DMS114 treated with DMSO at 0.1 percent for 48 hours (cell line): ENCODE measurements at regions not wholly inside any gene's neighbourhood (a gene's known extent, or its start where the extent isn't known, plus 50 kb on each side); places are given as distances from the start of the nearest gene placed in this dataset.

Experiments used
- DNase-seq: peaks from one replicate; lab custom pipeline; 2025; ENCODE audit not compliant: unreplicated experiment; lab: John Stamatoyannopoulos, UW

GRCh38 chr5:15266229-15266628 is 233.8 kb upstream of the FBXL7 start:
- no peak for DNase-seq

- no peak for DNase-seq
Observed at GRCh38 chr5:15263942-15264341, 236.0 kb upstream of the FBXL7 start.

GRCh38 chr5:15263406-15263805 is 236.6 kb upstream of the FBXL7 start:
- no peak for DNase-seq

- DNase-seq = no peak
Observed at GRCh38 chr5:15261269-15261995, 238.5 kb upstream of the FBXL7 start.

- DNase-seq = no peak
Observed at GRCh38 chr5:15260356-15261268, 239.4 kb upstream of the FBXL7 start.

- DNase-seq = no peak
Observed at GRCh38 chr5:15256485-15256884, 243.5 kb upstream of the FBXL7 start.

- DNase-seq = no peak
Observed at GRCh38 chr5:15255576-15255975, 244.4 kb upstream of the FBXL7 start.

- DNase-seq = no peak
Observed at GRCh38 chr5:15254607-15255006, 245.4 kb upstream of the FBXL7 start.

- no peak for DNase-seq
Observed at GRCh38 chr5:15252331-15252730, 247.6 kb upstream of the FBXL7 start.

GRCh38 chr5:15249152-15249551 is 250.8 kb upstream of the FBXL7 start:
- no peak for DNase-seq

GRCh38 chr5:15248731-15249130 is 251.2 kb upstream of the FBXL7 start:
- DNase-seq = no peak

- DNase-seq = no peak
Observed at GRCh38 chr5:15245913-15246312, 254.1 kb upstream of the FBXL7 start.

- DNase-seq = no peak
Observed at GRCh38 chr5:15243301-15244020, 256.5 kb upstream of the FBXL7 start.

- DNase-seq = no peak
Observed at GRCh38 chr5:15241216-15241821, 258.7 kb upstream of the FBXL7 start.

- DNase-seq = no peak
Observed at GRCh38 chr5:15238006-15238405, 262.0 kb upstream of the FBXL7 start.

GRCh38 chr5:15236911-15237508 is 263.0 kb upstream of the FBXL7 start:
- no peak for DNase-seq

GRCh38 chr5:15234911-15235310 is 265.1 kb upstream of the FBXL7 start:
- DNase-seq = no peak

- DNase-seq = no peak
Observed at GRCh38 chr5:15234366-15234765, 265.6 kb upstream of the FBXL7 start.

GRCh38 chr5:15233566-15233965 is 266.4 kb upstream of the FBXL7 start:
- no peak for DNase-seq

- DNase-seq = no peak
Observed at GRCh38 chr5:15222156-15222555, 277.8 kb upstream of the FBXL7 start.

GRCh38 chr5:15220642-15221173 is 279.3 kb upstream of the FBXL7 start:
- no peak for DNase-seq
